NCI-H2081 (cell line): ENCODE measurements at regions not wholly inside any gene's neighbourhood (a gene's known extent, or its start where the extent isn't known, plus 50 kb on each side); places are given as distances from the start of the nearest gene placed in this dataset.
A peak's percentile ranks its signal among the peaks of the same experiment; 100 is the strongest.

Source experiments
- DNase-seq, 2 experiments: peaks; one replicate each; lab custom pipeline; 2025; lab: John Stamatoyannopoulos, UW

DNA sequence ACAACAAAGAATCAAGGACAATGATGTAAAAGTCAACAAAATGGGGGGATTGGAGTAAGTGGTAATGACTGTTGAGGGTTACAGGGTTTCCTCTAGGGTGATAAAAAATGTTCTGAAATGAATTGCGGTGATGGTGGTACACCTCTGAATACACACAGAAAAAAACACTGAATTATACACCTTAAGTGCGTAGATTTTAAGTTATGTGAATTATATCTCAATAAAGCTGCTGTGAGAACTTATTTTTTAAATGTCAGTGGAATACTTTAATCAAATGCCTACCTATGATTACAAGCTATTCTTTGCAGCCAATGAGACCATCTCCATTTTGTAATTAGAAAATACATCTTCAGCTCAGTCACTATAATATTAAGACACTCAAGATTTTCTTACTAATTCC is 53.5 kb downstream of the ZNF608 start:
- no peak for DNase-seq

- DNase-seq: no peak
Observed at GRCh38 chr5:124692324-124692723, 54.1 kb downstream of the ZNF608 start.

GRCh38 chr5:124689653-124690052 is 56.8 kb downstream of the ZNF608 start:
- no peak for DNase-seq

GRCh38 chr5:124686239-124687004 is 60.0 kb downstream of the ZNF608 start:
- DNase-seq: no peak

- no peak for DNase-seq
Observed at GRCh38 chr5:124685404-124685930, 61.0 kb downstream of the ZNF608 start.

DNA sequence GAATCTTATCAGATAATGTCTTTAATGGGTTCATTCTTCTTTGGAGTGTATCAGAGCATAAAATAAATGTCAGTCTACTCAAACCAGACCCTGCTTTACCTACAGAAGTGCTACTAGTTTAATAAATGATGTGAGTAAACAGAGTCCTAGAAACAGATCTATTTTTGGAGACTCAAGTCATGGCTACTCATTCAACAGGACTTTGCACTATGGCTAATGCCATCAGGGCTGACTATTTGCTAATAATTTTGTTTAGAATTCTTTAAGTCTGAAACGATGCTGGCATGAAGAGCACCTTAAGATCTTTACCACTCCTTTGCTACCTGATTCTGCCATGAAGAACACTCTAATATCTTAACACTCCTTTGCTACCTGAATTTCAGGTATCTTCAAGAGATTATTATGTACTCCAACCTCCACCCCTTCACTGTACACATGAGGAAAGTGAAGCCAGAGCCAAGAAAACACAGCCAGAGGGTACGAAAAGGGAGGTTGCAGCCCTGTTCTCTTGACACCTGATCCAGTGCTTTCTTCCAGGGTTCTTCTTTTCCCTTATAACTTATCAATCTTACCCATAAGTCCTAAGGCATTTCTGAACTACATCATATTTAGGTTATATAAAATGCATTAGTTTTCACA is 62.4 kb downstream of the ZNF608 start:
- DNase-seq: no peak

DNA sequence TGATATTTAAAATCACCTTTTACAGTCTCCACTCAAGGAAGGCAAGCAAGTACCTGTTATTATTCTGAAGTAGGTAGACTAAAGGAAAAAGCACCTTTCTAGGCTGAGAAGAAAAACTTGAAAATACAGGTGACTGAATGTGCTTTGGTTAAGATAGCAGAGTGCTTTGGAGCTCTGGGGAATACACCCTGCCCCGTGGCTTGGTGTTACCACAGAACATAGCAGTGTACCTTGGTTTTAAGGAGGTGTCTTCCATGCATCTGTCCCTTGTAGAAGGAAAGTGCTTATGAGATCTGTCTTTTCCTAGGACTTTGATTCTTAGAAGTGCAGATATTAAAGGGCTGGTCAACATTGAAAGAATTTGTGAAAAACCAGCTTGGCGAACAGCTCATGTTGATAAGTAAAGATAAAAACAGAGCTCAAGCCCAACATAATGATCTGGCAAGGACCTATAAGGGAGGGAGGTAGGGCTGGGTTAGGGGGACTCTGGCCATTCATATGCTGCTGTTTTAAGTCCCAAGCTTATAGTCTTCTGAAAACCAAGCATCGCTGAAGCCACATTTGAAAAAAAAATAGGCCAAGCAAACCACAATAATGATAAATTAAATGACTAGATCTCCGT is 66.8 kb downstream of the ZNF608 start:
- no peak for DNase-seq

DNA sequence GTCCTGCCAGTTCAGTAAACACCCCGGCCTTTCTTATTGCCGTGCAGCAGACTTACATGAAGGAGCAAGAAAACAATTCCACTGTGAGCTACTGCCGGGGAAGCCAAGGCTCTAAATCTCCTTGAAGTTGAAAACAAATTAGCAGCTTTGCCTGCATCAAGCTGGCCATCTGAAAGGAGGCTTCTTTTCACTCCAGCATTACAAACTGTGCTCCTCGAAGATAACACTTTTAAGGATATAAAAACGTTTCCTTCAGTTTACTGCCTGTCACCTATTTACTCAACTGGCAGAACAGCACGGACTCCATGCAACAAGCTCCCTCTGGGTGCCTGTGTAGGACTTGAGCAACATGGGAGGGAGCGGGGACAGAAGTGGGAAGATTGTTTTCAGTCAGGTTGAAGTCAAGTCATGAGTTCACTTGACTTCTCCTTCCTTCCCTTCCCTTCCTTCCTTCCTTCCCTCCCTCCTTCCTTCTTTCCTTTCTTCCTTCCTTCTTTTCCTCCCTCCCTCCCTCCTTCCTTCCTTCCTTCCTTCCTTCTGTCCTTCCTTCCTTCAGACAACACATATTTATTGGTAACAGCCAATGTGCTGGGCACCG is 67.4 kb downstream of the ZNF608 start:
- DNase-seq: no peak

- DNase-seq: no peak
Observed at GRCh38 chr5:124678468-124678867, 68.0 kb downstream of the ZNF608 start.

DNA sequence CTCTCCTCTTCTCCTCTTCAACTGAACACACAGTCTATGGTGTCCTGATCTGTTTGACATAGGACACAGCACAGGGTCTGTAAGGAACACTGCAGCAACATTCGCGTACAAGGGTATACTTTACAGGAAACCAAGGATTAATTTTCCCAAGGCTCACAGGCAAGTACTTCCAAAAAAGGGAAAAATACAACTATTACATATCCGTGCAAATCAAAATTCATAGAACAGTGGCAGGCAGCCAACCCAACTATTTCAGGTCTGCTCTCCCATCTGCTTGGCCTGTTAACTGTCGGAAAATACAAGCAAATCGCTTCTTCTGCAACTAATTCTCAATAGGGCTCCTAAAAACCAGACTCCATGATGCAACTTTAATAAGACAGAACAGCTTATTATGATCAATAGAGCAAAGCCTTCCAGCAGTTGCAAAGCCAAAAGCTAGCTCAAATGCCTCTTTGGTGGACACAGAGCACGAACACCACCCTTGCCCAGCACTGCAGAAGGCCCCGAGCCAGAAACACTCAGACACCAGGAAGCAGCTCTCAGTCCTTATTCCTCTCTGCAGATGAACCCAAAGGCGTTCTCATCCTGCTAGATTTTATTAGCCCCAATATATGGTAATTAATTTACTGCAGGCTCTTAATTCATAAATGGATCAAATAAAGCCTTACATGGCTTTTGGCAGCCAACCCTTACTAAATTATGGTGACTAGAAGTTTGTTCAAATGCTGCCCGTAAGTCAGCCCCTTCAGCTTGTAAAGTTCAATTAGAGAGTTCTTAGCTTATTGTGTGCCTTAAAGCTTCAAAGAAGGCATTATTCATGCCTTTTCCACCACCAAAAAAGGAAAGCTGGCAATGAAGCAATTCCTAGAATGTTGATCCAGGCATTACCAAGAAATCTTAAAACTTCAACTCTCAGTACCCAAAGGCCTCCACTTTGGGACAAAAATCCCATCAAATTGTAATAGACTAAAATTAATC is 68.8 kb downstream of the ZNF608 start:
- peak in 1 of 2 experiments; percentile 26 for DNase-seq

DNA sequence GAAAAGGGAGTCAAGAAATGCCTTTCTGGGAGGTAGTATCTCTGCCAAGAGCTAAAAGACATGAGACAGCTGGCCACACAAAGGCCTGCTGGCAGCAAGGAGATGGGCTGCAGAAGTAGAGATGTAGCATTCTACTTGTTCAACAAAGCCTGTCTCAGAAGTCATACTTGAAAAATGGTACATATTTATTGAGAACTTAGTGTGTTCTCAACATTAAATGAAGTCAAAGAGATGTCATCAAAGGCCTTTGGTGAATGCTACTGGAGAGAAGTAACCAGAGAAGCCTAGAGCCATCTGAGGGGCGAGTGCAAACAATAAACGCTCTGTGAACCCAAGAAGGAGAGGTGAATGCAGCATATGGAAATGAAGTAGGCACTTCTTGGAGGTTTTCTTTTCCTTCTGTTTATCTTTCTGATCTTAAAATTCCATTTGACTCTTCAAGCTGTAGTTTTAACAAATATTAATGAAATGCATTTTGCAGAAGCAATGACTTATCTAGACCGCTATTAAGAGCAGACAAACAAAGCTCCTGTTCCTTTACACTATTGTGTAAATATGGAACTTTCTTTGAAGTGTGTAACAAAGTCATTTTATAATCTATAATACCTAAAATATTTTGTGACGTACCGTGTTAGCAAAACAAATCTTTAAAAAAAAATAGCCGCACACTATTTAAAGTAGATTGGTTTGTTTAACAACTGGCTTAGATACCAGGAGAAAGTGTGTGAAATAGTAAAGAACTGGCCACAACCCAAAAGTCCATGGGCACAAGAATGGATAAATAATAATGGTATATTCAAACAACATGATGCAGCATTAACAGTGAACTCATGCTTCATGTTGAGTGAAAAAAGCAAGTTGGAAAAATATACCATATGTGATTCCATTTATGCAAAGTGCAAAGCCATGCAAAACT is 70.2 kb downstream of the ZNF608 start:
- DNase-seq: no peak

- DNase-seq: peak in 1 of 2 experiments; percentile 88
Observed at GRCh38 chr5:124671193-124671592, 75.2 kb downstream of the ZNF608 start.

GRCh38 chr5:124670722-124671184 is 75.7 kb downstream of the ZNF608 start:
- peak; percentile 80 to 95 for DNase-seq

- no peak for DNase-seq
Observed at GRCh38 chr5:124669956-124670721, 76.3 kb downstream of the ZNF608 start.

- DNase-seq: no peak
Observed at GRCh38 chr5:124669300-124669648, 77.2 kb downstream of the ZNF608 start.

DNA sequence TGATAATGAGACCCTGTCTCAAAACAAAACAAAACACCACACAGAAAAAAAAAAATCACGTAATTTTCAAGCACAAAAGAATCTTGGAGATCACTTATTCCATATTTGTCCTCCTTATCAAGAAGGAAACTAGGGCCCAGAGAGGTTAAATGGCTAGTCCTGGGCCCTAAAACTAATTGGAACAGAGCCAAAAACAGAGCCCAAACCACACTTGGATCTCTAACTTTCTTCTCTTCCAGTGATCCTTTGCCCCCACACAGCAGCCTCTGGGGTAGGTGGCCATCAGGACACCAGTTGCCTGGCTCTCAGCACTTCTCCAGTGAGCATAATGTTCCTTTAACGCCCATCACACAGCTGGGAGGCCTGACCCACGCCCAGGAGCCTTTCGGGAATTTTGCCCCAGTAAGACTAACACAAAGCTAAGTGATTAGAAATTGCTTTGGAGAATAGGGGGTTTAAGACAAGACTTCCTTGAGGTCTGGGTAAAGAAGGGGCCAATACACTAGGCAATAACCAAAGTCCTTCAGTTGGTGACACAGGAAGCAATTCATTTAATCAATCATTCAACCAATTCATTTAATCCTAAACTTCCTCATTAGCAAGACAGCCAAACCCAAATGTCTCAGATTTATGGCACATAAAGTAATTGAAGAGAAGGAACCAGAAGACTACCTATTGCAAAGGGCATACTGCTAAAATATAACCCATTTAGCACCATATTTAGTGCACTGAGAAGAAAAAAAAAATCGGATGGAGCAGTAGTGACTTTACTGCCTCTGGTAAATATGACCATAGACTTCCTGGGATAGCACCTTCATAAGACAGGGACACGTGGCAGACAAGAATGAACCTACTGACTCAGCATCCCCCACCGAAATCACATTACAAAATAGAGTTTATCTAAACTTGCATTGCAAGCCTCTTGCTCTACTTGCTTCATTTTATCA is 77.8 kb downstream of the ZNF608 start:
- DNase-seq: no peak

- DNase-seq: no peak
Observed at GRCh38 chr5:124665625-124666024, 80.8 kb downstream of the ZNF608 start.

DNA sequence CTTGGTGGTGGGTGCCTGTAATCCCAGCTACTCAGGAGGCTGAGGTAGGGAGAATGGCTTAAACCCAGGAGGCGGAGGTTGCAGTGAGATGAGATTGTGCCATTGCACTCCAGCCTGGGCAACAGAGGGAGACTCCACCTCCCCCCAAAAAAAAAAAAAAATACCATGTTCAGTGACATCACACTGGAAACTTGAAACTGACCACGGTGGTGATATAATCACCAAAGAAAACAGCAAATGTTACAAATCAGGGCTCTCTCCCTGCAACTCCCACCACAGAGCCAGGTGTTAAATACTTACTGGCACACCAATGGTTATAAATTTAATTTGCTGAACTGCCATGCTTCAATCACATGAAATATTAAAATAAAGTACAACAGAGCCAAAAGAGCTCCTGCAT is 81.4 kb downstream of the ZNF608 start:
- DNase-seq: no peak
